B cell (primary cell): ENCODE measurements at regions not wholly inside any gene's neighbourhood (a gene's known extent, or its start where the extent isn't known, plus 50 kb on each side); places are given as distances from the start of the nearest gene placed in this dataset.

Experiments used
- ATAC-seq: fragments of 200-7000 bp; cut with Tn5 transposase; one replicate; pipeline ENCODE4 v1.10.0; 2021; ENCODE audit warnings: low read depth, mild to moderate bottlenecking, moderate number of reproducible peaks, moderate library complexity
- CTCF ChIA-PET: fragments of 350-600 bp; sonication (Branson Sonifier 250); formaldehyde crosslinking; loops from one replicate; lab custom pipeline; 2021; ENCODE audit warnings: antibody characterized with exemption, inconsistent platforms; lab: Charles Lee
- POLR2A ChIA-PET: fragments of 350-600 bp; sonication (Branson Sonifier 250); formaldehyde crosslinking; loops from one replicate; lab custom pipeline; 2021; ENCODE audit warnings: antibody characterized with exemption; lab: Charles Lee
- DNase-seq: peaks from one replicate; pipeline ENCODE4 v3.0.0; 2013
- H2AFZ ChIP-seq: 2 replicates; pipeline ENCODE4 v1.6.1; 2012; ENCODE audit warnings: mild to moderate bottlenecking, low read depth, low read length; ENCODE audit not compliant: insufficient read depth, poor library complexity, severe bottlenecking
- H3K27ac ChIP-seq, 2 donors: 1 replicate in 1 of 2; 2 replicates in 1 of 2; pipeline ENCODE4 v1.5.1; 2012 to 2013; ENCODE audit warnings: low read length in 2 of 2, mild to moderate bottlenecking in 2 of 2, moderate library complexity in 1 of 2
- H3K27me3 ChIP-seq, 4 experiments: fragments of 200-600 bp in 1 of 4; sonication (generic) in 1 of 4; replicated peaks in 1 of 4; 1 replicate in 2 of 4; 2 replicates in 2 of 4; pipeline versions ENCODE4 v1.6.1 to v1.7.0; 2013 to 2016; ENCODE audit warnings: low read length in 3 of 4, mild to moderate bottlenecking in 2 of 4, mixed read lengths in 1 of 4, moderate library complexity in 1 of 4; ENCODE audit not compliant: insufficient read depth in 4 of 4, control insufficient read depth in 3 of 4; ENCODE audit errors: control extremely low read depth in 1 of 4
- H3K36me3 ChIP-seq, 2 experiments: replicated peaks in 1 of 2; 1 replicate in 1 of 2; 2 replicates in 1 of 2; pipeline versions ENCODE4 v1.6.1 to v1.7.1; 2013; ENCODE audit warnings: low read length in 1 of 2; ENCODE audit not compliant: insufficient read depth in 2 of 2, control insufficient read depth in 1 of 2; ENCODE audit errors: control extremely low read depth in 1 of 2, extremely low read depth in 1 of 2
- H3K4me1 ChIP-seq, 2 donors: fragments of 200-600 bp in 1 of 2; sonication (generic) in 1 of 2; 1 replicate in 1 of 2; 2 replicates in 1 of 2; pipeline versions ENCODE4 v1.5.1 to v1.6.1; 2013 to 2017; ENCODE audit warnings: low read length in 2 of 2; ENCODE audit not compliant: control insufficient read depth in 2 of 2, insufficient read depth in 2 of 2
- H3K4me2 ChIP-seq: replicated peaks from 2 replicates; pipeline ENCODE3; 2012; ENCODE audit warnings: mild to moderate bottlenecking, low read depth, low read length; ENCODE audit not compliant: poor library complexity, severe bottlenecking
- H3K4me3 ChIP-seq, 5 experiments: fragments of 200-600 bp in 1 of 5; sonication (generic) in 1 of 5; 1 replicate in 3 of 5; 2 replicates in 2 of 5; pipeline versions ENCODE4 v1.5.1 to v1.7.0; 2011 to 2016; ENCODE audit warnings: low read length in 4 of 5, mild to moderate bottlenecking in 4 of 5, low read depth in 2 of 5, control low read depth in 1 of 5, moderate library complexity in 1 of 5; ENCODE audit not compliant: insufficient read depth in 1 of 5; ENCODE audit errors: control extremely low read depth in 1 of 5, extremely low read depth in 1 of 5
- H3K79me2 ChIP-seq: fragments of 200-600 bp; sonication (generic); one replicate; pipeline ENCODE4 v1.6.0; 2016; ENCODE audit warnings: low read length; ENCODE audit not compliant: control insufficient read depth, insufficient read depth
- H3K9ac ChIP-seq: fragments of 200-600 bp; sonication (generic); 2 replicates; pipeline ENCODE4 v1.6.1; 2017; ENCODE audit warnings: mild to moderate bottlenecking, low read length, moderate library complexity
- H3K9me3 ChIP-seq, 3 donors: one replicate each; pipeline versions ENCODE4 v1.6.1 to v1.7.1; 2013; ENCODE audit warnings: low read length in 2 of 3; ENCODE audit not compliant: control insufficient read depth in 2 of 3, insufficient read depth in 1 of 3; ENCODE audit errors: control extremely low read depth in 1 of 3
- H4K20me1 ChIP-seq: 2 replicates; pipeline ENCODE4 v1.6.0; 2012; ENCODE audit warnings: mild to moderate bottlenecking, low read length; ENCODE audit not compliant: insufficient read depth, control insufficient read depth, poor library complexity, severe bottlenecking
- H3K27ac Mint-ChIP-seq: one replicate; pipeline ENCODE4 v1.8.0; 2021; ENCODE audit warnings: mixed read lengths
- H3K27me3 Mint-ChIP-seq: one replicate; pipeline ENCODE4 v1.8.0; 2021; ENCODE audit warnings: mixed read lengths
- H3K4me1 Mint-ChIP-seq: one replicate; pipeline ENCODE4 v1.8.0; 2021; ENCODE audit warnings: mixed read lengths
- H3K4me3 Mint-ChIP-seq: one replicate; pipeline ENCODE4 v1.8.0; 2021; ENCODE audit warnings: mixed read lengths
- H3K9me3 Mint-ChIP-seq: one replicate; pipeline ENCODE4 v1.8.0; 2022; ENCODE audit warnings: mixed read lengths; ENCODE audit not compliant: insufficient read depth
- CTCF ChIP-seq: fragments of 200-600 bp; IDR thresholded peaks from one replicate; pipeline ENCODE4 v1.8.0; 2022; ENCODE audit warnings: antibody characterized with exemption, mild to moderate bottlenecking
- EZH2 ChIP-seq: IDR thresholded peaks from 2 replicates; pipeline ENCODE4 v1.6.1; 2012; ENCODE audit warnings: borderline replicate concordance, low read depth, mild to moderate bottlenecking, moderate library complexity, low read length; ENCODE audit not compliant: insufficient read depth, poor library complexity, severe bottlenecking
- WGBS: methylation state at CpG from one replicate; pipeline ENCODE4 v1.1.5; 2013; ENCODE audit warnings: missing lambda C conversion rate; ENCODE audit not compliant: insufficient coverage; 5-methylcytosine and 5-hydroxymethylcytosine counted together
- intact Hi-C: fragments of 100-400 bp; cut with micrococcal nuclease; formaldehyde crosslinking; loops from one replicate; pipeline ENCODE4 v1.10.0; 2022

DNA sequence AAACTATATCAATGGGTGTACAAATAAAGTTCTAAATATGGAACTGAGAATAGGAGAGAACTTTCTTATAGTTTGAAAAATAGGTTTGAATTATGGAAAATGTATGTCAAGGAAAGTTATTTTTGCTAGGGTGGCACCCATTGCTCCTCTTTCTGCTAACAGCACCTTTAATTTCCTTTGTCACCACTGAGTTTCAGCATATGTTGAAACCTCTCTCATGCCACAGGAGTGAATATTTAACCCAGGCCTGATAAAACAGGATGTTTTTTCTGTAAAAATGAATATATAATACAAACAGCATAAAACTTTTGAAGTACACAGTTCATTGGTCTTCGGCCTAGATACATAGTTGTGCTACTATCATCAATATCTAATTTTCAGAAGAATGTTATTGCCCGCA lies 385.5 kb upstream of the ANO5 start:
- Histone ChIP-seq H3K27ac (no peak overlapping the region), H3K79me2 (no peaks in the 10 kb centered on the region), H3K36me3 (no peaks in the 10 kb centered on the region), H3K4me2 (no peak overlapping the region), H3K4me1 (no peaks in the 10 kb centered on the region), H4K20me1 (no peaks in the 10 kb centered on the region), H3K9me3 (peaks cover 0 to 17% (median 0%) of the 10 kb centered on the region in 3 donors), H3K9ac (no peak overlapping the region), H2AFZ (no peak overlapping the region), H3K4me3 (no peak overlapping the region), H3K27me3 (no peaks in the 10 kb centered on the region)
- ChIA-PET POLR2A (no interaction called here), CTCF (no interaction called here)
- no peaks in the 10 kb centered on the region for H3K27me3 Mint-ChIP-seq
- peaks cover 7% of the 10 kb centered on the region for H3K9me3 Mint-ChIP-seq
- no peaks in the 10 kb centered on the region for H3K4me1 Mint-ChIP-seq
- DNase-seq (no peak), ATAC-seq (no peak)
- 50% methylated on average over 2 of the region's 2 CpGs for WGBS
- H3K27ac Mint-ChIP-seq, result no peak overlapping the region
- intact Hi-C loops, result no loop called here
- TF ChIP-seq CTCF, result no peak
- no peak for TF ChIP-seq EZH2
- no peak overlapping the region for H3K4me3 Mint-ChIP-seq

DNA sequence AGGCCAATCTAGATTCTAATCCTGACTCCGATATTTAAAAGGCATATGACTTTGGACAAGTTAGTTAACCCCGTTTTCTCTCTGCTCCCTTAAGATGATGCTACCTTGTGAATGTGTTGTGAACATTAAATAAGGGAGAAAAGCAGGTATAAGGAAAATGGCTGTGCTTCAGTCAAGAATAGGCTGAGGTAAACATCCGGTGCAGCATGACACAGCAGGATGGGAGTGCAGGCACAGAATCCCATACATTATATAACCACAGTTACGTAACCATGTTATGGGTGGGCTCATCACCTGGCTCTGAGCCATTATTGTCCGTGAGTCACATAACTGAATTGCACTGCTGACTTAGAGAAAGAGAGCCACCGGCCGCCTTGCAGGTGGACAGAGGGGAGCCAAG lies 382.2 kb upstream of the ANO5 start:
- no peak overlapping the region for H3K4me3 Mint-ChIP-seq
- Histone ChIP-seq H3K4me3 (no peak overlapping the region), H3K36me3 (no peaks in the 10 kb centered on the region), H3K79me2 (no peaks in the 10 kb centered on the region), H3K27me3 (no peaks in the 10 kb centered on the region), H3K4me1 (no peaks in the 10 kb centered on the region), H3K27ac (no peak overlapping the region), H3K9me3 (peaks cover 0 to 14% (median 2%) of the 10 kb centered on the region in 3 donors), H4K20me1 (no peaks in the 10 kb centered on the region), H2AFZ (no peak overlapping the region), H3K9ac (no peak overlapping the region), H3K4me2 (no peak overlapping the region)
- H3K4me1 Mint-ChIP-seq, result no peaks in the 10 kb centered on the region
- POLR2A ChIA-PET, result no interaction called here
- no peak for ATAC-seq
- CTCF ChIA-PET, result no interaction called here
- H3K9me3 Mint-ChIP-seq, result no peaks in the 10 kb centered on the region
- no peaks in the 10 kb centered on the region for H3K27me3 Mint-ChIP-seq
- DNase-seq, result no peak
- intact Hi-C loops, result no loop called here
- no peak overlapping the region for H3K27ac Mint-ChIP-seq
- no peak for TF ChIP-seq EZH2
- TF ChIP-seq CTCF, result no peak
- 83% methylated on average over 6 of the region's 7 CpGs for WGBS
